ENCODE measurements at regions not wholly inside any gene's neighbourhood (a gene's known extent, or its start where the extent isn't known, plus 50 kb on each side); places are given as distances from the start of the nearest gene placed in this dataset.

DNA sequence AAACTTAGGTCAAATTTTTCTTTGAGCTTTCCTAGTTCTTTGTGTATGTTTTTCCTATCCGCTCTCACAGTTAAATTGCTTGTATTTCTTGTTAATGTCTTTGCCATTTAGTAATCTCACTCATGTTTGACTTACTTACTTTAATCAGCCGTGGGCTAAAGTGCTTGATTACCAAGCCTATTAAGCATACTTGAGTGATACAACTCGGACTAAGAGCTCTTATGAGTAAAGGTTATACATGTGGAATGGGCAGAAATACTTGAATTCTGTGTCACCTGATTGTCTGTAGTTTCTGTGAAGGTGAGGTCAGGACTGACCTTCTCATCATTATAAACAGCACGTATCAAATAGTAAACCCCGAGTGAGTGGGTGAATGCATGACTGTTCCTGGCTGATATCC lies 664.5 kb downstream of the PDHA2 start:
- intact Hi-C loops (cut with micrococcal nuclease; ENCODE audit: unreplicated experiment): no loop called here
- no TSS peak for BruUV-seq (replicated peaks)
- CTCF ChIA-PET: no interaction called here
- POLR2A ChIA-PET (ENCODE audit: low non-redundant PET): no interaction called here
- Histone ChIP-seq H3K4me1 (ENCODE audit: insufficient read depth, low read length, poor library complexity, severe bottlenecking) (no peaks in the 10 kb centered on the region), H3K27me3 (replicated peaks; ENCODE audit: insufficient read depth, low read depth, low read length, poor library complexity) (no peaks in the 10 kb centered on the region), H3K9me3 (ENCODE audit: low read depth, low read length, poor library complexity, severe bottlenecking) (no peaks in the 10 kb centered on the region), H3K4me3 (ENCODE audit: low read depth, low read length, poor library complexity, severe bottlenecking) (no peak overlapping the region), H3K36me3 (ENCODE audit: insufficient read depth, low read length, poor library complexity, severe bottlenecking) (no peaks in the 10 kb centered on the region), H3K27ac (ENCODE audit: low read depth, low read length, poor library complexity, severe bottlenecking) (no peak overlapping the region)
- no peak for DNase-seq (ENCODE audit: low spot score)
- TF ChIP-seq CTCF (conservative IDR thresholded peaks at IDR 0.05; ENCODE audit: low read depth, low read length) (no peak), EZH2 (IDR thresholded peaks at IDR 0.05; ENCODE audit: borderline replicate concordance, low read depth, low read length, poor library complexity, severe bottlenecking) (no peak)

DNA sequence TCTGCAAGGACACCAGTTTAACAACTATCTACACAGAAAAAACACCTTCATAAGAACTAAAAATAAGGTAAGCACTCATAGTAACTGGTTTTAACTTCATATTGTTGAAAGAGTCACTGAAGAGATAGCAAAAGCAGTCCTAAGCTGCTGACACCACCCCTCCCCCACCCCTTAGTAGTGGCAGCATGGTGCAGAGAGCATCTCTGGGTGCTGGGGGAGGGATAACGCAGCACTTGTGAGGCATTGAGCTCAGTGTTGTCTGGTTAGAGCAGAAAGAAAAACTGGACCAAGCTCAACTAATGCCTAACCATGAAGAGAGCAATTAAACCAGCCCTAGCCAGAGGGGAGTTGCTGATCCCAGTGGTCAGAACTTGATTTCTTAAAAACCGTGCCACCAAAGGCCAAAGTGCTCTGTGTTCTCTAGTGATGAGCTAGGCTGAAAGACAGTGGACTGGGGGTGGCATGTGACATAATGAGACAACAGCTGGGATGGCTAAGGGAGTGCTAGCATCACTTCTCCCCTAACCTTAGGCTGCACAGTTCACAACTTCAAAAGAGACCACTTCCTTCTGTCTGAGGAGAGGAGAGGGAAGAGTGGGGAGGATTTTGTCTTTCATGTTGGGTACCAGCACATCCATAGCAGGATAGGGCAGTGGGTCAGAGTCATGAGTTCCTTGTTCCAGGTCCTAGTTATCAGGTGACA lies 669.3 kb downstream of the PDHA2 start:
- no peaks in the 10 kb centered on the region for H3K4me1 ChIP-seq (ENCODE audit: insufficient read depth, low read length, poor library complexity, severe bottlenecking)
- intact Hi-C loops (cut with micrococcal nuclease; ENCODE audit: unreplicated experiment): no loop called here
- BruUV-seq (replicated peaks): no TSS peak
- no peak for TF ChIP-seq CTCF (conservative IDR thresholded peaks at IDR 0.05; ENCODE audit: low read depth, low read length)
- H3K27me3 ChIP-seq (replicated peaks; ENCODE audit: insufficient read depth, low read depth, low read length, poor library complexity): no peaks in the 10 kb centered on the region
- no peak for DNase-seq (ENCODE audit: low spot score)
- no peaks in the 10 kb centered on the region for H3K9me3 ChIP-seq (ENCODE audit: low read depth, low read length, poor library complexity, severe bottlenecking)
- no peak overlapping the region for H3K4me3 ChIP-seq (ENCODE audit: low read depth, low read length, poor library complexity, severe bottlenecking)
- CTCF ChIA-PET: no interaction called here
- H3K27ac ChIP-seq (ENCODE audit: low read depth, low read length, poor library complexity, severe bottlenecking): no peak overlapping the region
- POLR2A ChIA-PET (ENCODE audit: low non-redundant PET): no interaction called here
- H3K36me3 ChIP-seq (ENCODE audit: insufficient read depth, low read length, poor library complexity, severe bottlenecking): no peaks in the 10 kb centered on the region

GRCh38 chr4:96519291-96519690 lies 679.4 kb downstream of the PDHA2 start:
- ChIA-PET POLR2A (ENCODE audit: low non-redundant PET) (no interaction called here), CTCF (no interaction called here)
- Histone ChIP-seq H3K36me3 (ENCODE audit: insufficient read depth, low read length, poor library complexity, severe bottlenecking) (no peaks in the 10 kb centered on the region), H3K27ac (ENCODE audit: low read depth, low read length, poor library complexity, severe bottlenecking) (no peak overlapping the region), H3K27me3 (replicated peaks; ENCODE audit: insufficient read depth, low read depth, low read length, poor library complexity) (no peaks in the 10 kb centered on the region), H3K4me3 (ENCODE audit: low read depth, low read length, poor library complexity, severe bottlenecking) (no peak overlapping the region), H3K9me3 (ENCODE audit: low read depth, low read length, poor library complexity, severe bottlenecking) (no peaks in the 10 kb centered on the region), H3K4me1 (ENCODE audit: insufficient read depth, low read length, poor library complexity, severe bottlenecking) (no peaks in the 10 kb centered on the region)
- intact Hi-C loops (cut with micrococcal nuclease; ENCODE audit: unreplicated experiment): no loop called here
- DNase-seq (ENCODE audit: low spot score): no peak
- TF ChIP-seq EZH2 (IDR thresholded peaks at IDR 0.05; ENCODE audit: borderline replicate concordance, low read depth, low read length, poor library complexity, severe bottlenecking): no peak
- TF ChIP-seq CTCF (conservative IDR thresholded peaks at IDR 0.05; ENCODE audit: low read depth, low read length): no peak
- BruUV-seq (replicated peaks): no TSS peak

Measured in A673 (cell line).